Activated T-cell treated with anti-CD3 and anti-CD28 coated beads for 24 hours (primary cell): ENCODE measurements at regions not wholly inside any gene's neighbourhood (a gene's known extent, or its start where the extent isn't known, plus 50 kb on each side); places are given as distances from the start of the nearest gene placed in this dataset.
"Not testable (repeated sequence)": the region's sequence is repeated elsewhere in the genome, so short reads cannot be mapped to it uniquely, and the experiment has no call there.

Experiments used
- DNase-seq: peaks from one replicate; pipeline ENCODE4 v3.0.0-alpha.2; 2020; ENCODE audit warnings: low read depth

DNA sequence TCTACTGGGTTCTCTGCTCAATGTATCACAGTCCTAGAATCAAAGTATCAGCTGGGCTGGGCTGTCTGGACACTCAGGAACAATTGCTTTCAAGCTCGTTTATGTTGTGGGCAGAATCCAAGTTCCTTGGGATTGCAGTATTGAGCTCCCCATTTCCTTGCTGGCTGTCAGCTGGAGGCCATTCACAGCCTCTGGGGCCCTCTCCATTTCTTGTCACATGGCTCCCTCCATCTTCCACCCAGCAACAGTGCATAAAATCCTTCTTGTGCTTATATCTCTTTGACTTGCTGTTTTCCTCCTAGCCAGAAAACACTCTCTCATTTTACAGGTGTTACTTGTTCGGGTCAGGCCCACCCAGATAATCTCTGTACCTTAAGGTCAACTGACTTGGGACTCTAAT is 363.5 kb downstream of the IGSF11 start:
- DNase-seq: no peak

DNA sequence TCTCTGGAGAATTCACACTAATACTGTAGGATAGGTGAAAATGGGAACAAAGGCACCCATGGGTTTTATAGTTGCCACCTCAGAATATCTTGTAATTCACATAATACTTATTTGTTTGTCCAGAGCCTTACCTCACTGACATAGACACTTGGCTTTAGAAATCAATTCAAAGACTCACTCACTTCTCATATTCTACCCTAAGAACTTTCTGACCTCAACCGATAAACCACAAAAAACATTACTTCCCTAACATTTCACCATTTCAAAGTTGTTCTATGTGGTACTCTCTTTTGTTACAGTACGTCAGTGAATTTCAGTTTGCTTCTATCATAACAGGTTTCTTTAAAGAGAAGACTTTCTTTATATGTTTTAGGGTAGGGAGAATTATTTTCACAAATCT is 359.3 kb downstream of the IGSF11 start:
- DNase-seq: no peak

DNA sequence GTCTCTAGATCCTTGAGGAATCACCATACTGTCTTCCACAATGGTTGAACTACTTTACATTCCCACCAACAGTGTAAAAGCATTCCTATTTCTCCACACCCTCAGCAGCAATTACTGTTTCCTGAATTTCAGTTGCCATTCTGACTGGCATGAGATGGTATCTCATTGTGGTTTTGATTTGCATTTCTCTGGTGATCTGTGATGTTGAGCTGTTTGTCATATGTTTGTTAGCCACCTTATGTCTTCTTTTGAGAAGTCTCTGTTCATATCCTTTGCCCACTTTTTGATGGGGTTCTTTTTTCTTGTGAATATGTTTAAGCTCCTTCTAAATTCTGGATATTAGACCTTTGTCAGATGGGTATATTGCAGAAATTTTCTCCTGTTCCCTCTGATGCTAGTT is 356.0 kb downstream of the IGSF11 start:
- not testable (repeated sequence) for DNase-seq

DNA sequence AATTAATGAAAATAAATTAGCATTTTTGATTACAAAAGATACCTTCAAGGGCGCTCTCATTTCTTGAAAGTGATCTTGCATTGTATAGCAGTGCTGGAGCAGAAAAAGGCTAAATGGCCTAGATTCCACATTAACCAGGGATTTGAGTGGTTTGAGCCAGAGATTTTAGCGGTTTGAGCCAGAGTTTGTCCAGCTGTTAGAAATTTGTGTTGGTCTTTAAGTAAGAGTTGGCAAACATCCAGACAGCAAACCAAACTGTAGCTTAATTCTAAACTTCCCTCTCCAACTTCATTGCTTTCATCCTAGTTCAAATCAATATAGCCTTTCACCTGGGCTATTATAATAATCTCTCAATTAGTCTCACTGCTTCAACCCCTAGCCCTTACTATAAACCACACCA is 351.7 kb downstream of the IGSF11 start:
- DNase-seq: no peak

DNA sequence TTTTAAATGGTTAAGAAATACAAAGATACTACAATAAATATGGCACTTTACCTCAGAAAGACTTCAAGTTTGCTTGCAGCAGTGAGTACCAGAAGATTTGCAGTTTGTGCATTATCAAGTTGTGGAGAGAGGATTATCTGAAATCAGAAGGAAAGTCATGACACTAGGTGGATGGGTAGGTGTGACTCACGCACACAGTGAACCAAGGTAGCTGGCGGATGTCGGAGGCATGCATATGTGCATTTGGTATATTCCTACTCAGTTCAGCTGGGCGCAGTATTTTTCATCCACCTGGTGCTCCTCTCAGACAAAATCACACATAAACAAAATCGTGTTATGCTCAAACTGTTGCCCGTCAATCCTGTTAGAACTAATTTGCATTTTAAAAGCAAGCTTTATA is 351.0 kb downstream of the IGSF11 start:
- no peak for DNase-seq

DNA sequence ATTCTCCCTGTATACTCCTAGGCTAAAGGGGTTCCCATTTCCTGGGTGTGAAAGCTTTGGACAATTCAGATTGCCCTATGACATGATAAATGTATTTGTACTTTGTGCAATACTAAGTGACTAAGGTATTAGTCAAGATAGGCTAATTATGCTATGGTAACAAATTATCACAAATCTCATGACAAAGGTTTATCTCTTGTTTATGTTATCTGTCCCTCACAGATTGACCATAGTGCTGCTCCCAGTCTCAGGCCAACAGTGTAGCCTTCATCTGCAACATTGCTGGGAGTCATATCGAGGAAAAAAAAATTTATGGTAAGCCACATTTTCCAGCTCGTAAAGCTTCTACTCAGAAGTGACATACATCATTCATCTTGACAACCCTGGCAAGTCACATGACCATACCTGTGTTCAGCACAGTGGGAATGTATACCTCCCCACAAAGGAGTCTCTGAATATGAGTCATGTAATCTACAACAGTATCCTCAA is 346.2 kb downstream of the IGSF11 start:
- no peak for DNase-seq

DNA sequence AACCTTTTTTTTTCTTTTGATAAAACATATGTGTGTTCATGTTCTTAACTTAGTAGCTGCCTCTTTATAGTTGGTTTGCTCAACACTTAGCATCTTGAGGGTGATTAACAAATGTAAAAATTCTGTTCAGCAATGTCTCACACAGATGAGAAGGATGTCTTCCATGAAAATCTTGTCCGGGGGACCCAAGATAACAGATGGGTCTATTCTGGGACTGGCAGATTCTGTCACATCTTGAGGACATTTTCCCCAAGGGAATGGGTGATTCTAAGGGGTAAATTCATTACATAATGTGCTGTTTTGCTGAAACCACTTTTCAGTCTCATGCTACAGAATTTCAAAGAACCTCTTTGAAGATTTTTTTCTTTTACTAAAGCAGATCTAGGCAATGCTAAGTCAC is 342.2 kb downstream of the IGSF11 start:
- DNase-seq: no peak

DNA sequence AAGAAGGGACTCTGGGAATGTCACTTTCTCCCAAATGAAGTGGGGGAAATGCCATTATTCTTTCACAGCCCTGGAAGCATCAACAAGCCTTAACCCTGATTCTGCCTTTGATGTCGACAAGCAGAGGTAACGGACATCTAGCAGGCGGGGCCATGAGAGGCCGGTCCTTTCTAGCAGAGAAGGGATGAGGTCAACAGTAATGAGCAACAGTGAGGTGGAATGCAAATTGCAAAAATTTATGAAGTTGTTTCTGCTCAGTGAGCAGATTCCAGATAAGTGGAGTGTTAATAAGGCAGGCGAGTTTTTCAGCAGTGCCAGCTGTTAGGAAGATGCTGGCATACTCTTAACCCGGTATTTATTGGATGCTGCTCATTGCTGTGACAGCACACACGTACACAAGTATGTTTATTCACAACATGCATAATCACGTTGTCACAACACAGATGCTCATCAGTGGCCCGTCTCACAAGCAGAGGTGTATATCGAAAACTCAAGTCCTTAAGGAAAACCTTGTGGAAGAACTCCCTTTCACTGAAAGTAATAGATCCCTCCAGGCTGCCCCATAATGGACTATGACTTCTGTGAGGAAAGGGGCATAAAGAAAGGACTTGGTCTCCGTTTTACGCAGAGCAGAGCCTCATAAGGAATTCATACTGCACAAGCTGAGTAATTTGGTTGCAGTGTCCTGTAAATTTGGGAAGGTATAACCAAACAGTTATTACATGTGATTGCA is 329.0 kb downstream of the IGSF11 start:
- no peak for DNase-seq

DNA sequence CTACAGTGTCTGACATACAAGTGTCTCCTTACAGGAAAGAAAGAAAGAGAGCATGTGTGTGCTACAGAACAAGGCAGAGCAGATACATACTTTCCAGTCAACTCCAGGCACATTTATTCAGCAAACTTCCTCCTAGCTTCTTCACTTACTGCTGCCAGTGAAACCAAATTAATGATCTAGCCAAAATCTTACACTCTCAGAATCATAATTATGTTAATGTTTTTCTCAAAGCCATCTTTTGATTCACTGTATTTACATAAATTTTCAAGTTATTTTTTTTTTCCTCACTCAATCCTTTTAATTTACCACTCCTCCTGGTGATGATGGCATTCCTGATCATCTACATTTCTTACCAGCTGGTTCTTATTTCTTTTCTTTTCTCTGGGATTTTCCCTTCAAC is 326.7 kb downstream of the IGSF11 start:
- no peak for DNase-seq

DNA sequence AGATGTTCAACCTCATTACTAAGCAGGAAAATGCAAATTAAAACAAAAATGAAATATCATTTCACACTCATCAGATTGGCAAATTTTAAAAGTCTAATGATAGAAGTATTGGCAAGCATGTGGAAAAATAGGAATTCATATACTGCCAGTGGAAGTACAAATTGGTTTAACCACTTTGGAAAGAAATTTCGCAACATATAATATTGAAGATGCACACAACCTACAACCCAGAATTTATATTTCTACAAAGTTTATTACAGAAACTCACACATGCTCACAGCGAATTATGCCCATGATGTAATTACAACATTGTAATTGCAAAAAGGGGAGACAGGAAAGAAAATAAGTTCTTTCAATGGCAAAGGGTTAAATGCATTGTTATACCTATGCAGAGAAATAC is 324.1 kb downstream of the IGSF11 start:
- DNase-seq: no peak

DNA sequence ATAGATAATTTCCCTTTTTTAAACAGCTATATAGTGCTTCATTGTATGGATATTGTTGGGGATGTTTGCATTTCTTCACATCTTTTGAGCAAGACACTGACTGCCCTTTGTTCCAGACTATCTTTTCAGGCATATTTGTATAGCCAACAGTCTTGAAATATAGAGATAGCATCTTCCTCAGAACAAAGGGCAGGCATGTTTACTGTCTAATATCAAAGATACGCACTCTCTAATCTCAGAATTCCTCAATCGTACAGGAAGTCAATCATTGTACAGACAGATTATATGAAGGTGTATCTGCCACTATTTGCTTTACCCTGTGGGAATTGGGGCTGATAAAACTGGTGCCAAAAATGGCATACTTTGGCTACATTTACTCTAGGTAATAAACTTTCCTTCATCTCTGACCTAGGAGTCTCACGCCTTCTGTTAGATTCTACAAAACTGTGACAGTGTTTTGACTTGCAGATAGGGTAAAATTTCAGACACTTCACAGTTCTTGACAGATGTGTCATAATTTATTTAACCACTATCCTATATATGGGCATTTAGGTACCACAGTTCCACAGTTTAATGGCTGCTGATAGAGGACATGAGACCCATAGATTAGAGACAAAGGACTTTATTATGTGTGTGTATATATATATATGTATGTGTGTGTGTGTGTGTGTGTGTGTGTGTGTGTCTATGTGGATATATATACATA is 321.0 kb downstream of the IGSF11 start:
- DNase-seq: no peak

DNA sequence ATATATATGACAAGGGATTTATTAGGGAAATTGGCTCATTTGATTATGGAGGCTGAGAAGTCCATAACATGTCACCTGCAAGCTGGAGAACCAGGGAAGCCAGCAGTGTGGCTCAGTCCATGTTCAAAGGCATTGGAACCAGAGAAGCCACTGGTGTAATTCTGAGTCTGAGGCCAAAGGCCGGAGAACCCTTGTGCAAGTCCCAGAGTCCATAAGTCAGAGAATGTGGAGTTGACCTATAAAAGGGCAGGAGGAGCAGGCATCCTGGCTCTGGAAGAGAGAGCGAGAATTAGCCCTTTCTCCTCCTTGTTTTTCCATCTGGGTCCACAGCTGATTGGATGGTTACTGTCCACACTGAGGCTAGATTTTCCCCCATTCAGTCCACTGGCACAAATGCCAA is 319.8 kb downstream of the IGSF11 start:
- DNase-seq: no peak

DNA sequence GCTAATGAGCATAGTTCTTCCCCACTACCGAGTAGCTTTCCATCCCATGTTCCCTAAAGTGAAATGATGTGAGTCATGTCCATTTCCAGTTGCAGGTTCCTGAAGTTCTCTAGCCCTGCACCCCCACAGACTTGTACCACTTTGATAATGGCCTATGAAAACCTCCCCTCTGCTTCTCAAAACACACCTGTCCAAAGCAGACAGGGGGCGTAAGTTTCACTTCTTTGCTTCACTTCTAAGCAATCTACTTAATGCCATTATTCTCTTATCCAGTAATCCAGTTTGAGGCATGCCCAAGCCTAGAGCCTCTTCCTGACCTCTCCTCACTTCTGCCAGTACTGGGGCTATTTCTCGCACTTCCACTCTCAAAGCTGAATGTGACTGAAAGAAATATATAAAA is 305.1 kb downstream of the IGSF11 start:
- DNase-seq: no peak

DNA sequence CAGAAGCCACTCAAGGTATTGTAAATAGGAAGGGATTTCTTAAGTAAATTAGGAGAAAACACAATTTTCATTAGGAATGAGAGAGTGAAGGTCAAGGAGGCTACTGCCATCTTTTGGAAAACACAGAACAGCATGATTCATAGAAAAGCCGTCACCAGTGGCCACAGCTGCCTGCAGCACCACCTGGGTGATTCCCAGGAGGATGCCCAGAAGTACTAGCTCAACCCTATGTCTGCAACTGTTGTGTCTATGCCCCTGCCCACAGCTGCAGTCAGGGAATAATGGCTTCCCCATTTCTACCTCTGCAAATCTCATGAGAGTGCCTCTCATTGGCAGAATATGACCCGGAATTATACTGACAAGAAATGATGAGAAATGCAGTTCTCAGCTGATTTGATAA is 300.0 kb downstream of the IGSF11 start:
- no peak for DNase-seq

DNA sequence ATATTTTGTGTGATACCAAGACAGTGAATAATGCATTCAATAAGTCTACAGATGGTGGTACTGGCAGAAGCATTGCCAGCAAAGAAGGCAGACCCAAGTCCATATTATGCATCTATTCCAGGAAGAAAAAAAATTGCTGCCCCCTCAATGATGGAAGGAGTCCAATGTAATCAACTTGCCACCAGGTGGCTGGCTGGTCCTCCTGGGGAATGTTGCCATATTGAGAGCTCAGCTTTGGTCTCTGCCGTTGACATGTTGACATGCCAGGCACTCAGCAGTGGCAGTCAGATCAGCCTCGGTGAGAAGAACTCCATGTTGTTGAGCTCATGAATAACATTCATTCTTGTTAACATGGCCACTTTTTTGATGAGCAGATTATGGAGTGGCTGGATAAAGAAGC is 298.5 kb downstream of the IGSF11 start:
- DNase-seq: no peak

DNA sequence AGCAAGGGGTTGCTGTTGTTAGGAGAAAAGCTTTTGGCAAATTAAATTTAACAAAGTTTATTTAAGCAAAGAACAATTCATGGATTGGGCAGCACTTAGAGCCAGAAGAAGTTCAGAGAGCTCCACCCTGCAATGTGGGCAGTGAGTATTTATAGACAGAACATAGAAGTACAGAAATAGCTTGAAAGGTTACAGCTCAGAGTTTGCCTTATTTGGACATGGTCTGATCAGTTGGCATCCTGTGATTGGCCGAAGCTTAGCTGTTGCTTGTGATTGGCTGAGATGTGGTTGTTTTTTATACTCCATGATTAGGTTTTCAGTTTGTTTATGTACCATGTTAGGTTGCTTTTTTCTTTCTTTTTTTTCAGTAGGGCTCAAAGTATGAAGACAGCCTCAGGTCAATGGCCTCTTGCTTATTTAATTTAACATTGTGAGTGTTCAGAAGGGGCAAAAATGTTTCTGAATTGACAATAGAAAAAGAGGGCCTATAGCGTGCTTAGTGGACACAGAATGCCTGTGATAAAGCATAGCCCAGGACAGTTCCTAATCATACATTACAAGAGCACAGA is 293.8 kb downstream of the IGSF11 start:
- DNase-seq: no peak

DNA sequence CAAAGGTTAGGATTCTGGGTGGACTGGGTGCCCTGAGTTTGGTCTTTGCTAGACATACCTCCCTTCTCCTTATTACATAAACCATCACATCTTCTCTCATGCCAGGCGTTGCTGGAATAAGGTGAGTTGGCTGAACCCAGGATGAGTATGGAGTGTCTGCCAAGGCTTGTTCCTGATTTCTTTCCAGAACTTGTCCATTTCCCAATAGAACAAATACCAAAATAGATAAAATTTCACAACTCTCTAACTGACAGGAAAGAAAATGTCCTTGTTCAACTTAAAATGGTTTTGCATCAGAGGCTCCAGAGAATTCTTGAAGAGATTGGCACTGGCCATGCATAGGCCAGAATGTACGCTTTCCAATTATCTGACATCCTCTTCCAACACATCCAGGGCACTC is 291.9 kb downstream of the IGSF11 start:
- DNase-seq: no peak

DNA sequence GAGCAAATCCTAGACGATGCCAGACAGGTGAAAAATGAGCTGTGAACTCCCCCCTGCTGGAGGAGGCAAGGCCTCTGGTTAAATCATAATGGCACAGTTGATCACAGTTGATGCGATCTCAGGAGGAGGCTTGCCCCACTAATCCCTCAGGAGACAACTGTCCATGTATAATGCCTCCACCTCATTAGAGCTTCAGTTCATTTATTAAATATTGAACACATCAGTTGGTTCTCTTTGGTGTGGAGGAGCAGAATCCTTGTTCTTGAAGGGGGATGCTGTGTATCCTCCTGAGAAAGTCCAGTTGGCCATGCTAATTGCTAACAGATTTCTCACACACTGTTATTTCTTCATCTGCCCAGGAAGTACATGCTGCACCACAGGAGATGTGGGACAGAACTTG is 290.5 kb downstream of the IGSF11 start:
- no peak for DNase-seq

DNA sequence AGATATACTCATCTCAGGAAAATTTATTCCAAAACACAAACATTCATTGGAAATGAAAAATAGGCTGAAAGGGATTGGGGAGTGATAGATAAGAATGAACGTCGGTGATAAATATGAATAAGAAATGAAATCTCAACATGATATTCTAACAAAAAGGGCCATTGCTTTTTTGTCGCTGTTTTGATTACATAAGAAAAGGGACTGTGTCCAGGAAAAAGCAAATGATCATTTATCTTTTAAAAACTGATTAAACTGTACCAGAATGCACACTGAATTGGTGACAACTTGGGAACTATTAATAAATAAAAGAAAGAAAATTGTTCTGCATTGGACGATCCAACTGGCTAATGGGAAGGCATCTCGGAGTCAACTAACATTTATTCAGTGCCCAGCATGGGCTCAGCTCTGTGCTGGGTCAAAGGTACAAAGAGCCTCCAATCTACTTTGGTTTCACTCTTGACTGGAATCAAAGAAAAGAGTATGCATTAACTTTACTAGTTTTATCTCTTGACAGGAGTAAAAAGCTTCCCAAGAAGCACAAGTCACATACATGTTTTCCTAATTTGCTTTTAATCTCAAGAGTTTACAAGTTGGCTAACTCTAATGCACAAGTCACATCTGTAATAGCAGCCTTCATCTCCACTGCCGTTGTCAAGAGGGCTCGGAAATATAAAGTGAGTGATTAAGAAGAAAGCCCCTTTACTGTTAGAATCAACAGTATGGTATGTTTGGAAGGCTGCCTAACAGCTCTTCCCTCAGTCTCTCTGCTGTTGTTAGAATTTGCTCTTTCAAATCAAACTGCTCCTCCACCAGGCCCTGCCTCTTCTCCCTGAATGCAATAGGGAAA is 280.0 kb downstream of the IGSF11 start:
- DNase-seq: no peak

DNA sequence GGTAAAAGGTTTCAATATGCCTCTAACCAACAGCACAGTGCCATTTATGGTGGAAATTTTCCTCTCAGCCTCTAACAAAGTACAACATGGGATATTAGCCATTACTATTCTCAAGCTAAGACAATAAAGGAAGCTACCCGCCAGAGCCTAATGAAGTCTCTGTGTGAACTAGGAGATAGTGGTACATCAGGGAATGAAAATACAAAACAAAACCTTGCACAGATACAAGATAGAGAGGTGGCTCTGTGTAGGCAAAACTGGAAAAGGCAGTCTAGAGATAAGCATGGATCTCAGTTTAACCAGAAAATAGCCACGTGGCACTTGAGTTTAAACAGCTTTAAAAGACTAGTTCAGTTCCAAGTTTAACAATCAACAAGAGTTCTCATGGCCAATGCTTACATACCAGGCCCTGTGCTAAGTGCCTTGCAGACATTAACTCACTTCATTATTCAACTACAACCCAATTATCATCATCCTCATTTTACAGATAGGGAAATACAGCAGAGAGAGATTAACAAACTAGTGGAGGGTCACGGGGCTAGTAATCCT is 279.3 kb downstream of the IGSF11 start:
- DNase-seq: no peak

DNA sequence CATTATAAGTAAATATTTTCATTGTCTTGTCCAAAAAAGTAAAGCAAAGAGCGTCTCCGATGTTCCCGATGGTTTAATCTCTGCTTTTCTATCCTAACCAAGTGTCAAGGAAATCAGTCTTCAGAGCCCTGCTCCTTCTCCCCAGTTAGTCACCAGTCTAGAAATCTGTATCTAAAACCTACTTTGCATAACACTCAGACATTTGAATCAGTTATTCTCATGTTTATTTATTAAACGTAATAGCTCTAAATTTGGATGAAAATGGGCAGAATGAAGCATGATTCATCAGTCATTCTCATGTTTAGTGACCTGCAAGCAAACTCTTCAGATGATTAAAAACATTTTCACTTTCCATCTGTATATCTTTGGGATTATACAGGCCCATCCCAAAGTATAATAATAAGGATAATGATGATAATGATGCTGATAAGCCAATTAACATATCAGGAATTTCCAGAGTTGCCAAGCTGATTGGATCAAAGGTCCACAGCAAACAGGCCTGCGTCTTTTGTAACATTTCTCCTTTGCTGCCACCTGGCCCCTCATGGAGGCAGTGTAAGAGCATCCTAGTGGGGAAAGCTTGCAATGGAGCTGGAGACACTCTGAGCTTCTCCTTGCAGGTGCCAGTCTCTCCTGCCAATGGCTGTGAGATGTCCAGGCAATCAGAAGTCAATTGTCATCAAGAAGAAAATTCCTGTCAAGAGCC is 273.9 kb downstream of the IGSF11 start:
- DNase-seq: no peak

DNA sequence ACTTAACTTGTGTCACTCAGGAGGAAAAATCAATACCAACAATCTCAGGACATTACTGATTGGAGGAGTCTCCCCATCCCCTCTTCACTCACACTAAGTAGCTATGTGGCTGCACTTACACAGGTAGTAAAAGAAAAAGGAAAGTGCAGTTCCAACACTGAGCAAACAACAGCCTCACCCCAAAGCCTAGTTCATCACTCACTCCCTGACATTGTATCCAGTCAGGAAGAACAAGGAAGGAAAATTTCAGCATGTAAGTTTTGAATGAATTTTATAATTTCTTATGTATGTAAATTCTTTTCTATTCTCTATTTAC is 273.4 kb downstream of the IGSF11 start:
- no peak for DNase-seq
